H1 (cell line): ENCODE measurements at regions not wholly inside any gene's neighbourhood (a gene's known extent, or its start where the extent isn't known, plus 50 kb on each side); places are given as distances from the start of the nearest gene placed in this dataset.

Source experiments
- ATF2 ChIP-seq: IDR thresholded peaks from 2 replicates; pipeline ENCODE4 v1.6.1; 2012; ENCODE audit warnings: low read length, inconsistent platforms
- CTCF ChIP-seq, 3 experiments: IDR thresholded peaks; 1 replicate in 2 of 3; 2 replicates in 1 of 3; pipeline versions ENCODE4 v1.5.1 to v1.6.1; 2011; ENCODE audit warnings: low read length in 3 of 3, mild to moderate bottlenecking in 3 of 3, inconsistent platforms in 2 of 3, low read depth in 1 of 3, moderate library complexity in 1 of 3; ENCODE audit not compliant: insufficient read depth in 1 of 3; ENCODE audit errors: control extremely low read depth in 1 of 3
- SIN3A ChIP-seq, 2 experiments: IDR thresholded peaks in 1 of 2; conservative IDR thresholded peaks in 1 of 2; 2 replicates each; pipeline ENCODE4 v1.6.1; 2011 to 2012; ENCODE audit warnings: low read length in 2 of 2, improper control_type of control experiment in 1 of 2, low read depth in 1 of 2, mild to moderate bottlenecking in 1 of 2
- SUZ12 ChIP-seq: fragments of 200-600 bp; sonication (generic); IDR thresholded peaks from 2 replicates; pipeline ENCODE4 v1.6.1; 2012; ENCODE audit warnings: mild to moderate bottlenecking, inconsistent platforms, low read length, moderate library complexity, mixed read lengths
- TAF1 ChIP-seq: IDR thresholded peaks from 2 replicates; pipeline ENCODE4 v1.6.1; 2011; ENCODE audit warnings: mild to moderate bottlenecking, low read depth, low read length

GRCh38 chr1:215357901-215358300 is 209.2 kb upstream of the KCTD3 start:
- TF ChIP-seq SIN3A (conservative IDR thresholded peaks at IDR 0.05 in 1 of 2, IDR thresholded peaks at IDR 0.05 in 1 of 2; ENCODE audit: low read depth in 1 of 2, low read length in 2 of 2): no peak
- TF ChIP-seq SUZ12: no peak
- TF ChIP-seq CTCF (IDR thresholded peaks at IDR 0.05; ENCODE audit: control extremely low read depth in 1 of 3, insufficient read depth in 1 of 3, low read depth in 1 of 3, low read length in 3 of 3): no peak
- no peak for TF ChIP-seq TAF1
- no peak for TF ChIP-seq ATF2
